GM12872 (cell line): ENCODE measurements at regions not wholly inside any gene's neighbourhood (a gene's known extent, or its start where the extent isn't known, plus 50 kb on each side); places are given as distances from the start of the nearest gene placed in this dataset.

Experiments
- TF ChIP-seq, protein P1 (sequence below): IDR thresholded peaks from 3 replicates; pipeline ENCODE4 v1.5.1; 2011; ENCODE audit warnings: low read depth, mild to moderate bottlenecking, low read length, moderate library complexity; ENCODE audit not compliant: insufficient read depth

DNA sequence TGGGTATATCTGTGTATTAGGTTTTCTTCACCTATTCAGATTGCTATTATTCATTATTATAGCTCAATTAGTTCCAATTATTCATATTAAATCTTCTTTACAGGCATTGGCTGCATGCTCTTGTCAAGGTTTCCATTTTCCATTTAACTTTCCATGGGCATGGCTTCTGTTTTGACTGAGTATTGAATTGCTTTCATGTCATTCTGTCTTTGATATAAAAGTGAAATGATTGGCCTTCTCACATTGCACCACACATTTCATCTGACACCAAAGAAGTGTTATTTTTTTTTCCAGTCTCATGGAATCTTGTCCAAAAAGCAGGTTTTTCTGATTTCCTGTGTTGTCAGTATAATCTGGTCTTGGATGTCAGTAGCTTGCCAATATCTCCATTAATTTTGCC is 1244.3 kb downstream of the RAPGEF2 start:
- TF ChIP-seq, protein P1, sequence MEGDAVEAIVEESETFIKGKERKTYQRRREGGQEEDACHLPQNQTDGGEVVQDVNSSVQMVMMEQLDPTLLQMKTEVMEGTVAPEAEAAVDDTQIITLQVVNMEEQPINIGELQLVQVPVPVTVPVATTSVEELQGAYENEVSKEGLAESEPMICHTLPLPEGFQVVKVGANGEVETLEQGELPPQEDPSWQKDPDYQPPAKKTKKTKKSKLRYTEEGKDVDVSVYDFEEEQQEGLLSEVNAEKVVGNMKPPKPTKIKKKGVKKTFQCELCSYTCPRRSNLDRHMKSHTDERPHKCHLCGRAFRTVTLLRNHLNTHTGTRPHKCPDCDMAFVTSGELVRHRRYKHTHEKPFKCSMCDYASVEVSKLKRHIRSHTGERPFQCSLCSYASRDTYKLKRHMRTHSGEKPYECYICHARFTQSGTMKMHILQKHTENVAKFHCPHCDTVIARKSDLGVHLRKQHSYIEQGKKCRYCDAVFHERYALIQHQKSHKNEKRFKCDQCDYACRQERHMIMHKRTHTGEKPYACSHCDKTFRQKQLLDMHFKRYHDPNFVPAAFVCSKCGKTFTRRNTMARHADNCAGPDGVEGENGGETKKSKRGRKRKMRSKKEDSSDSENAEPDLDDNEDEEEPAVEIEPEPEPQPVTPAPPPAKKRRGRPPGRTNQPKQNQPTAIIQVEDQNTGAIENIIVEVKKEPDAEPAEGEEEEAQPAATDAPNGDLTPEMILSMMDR: no peak

DNA sequence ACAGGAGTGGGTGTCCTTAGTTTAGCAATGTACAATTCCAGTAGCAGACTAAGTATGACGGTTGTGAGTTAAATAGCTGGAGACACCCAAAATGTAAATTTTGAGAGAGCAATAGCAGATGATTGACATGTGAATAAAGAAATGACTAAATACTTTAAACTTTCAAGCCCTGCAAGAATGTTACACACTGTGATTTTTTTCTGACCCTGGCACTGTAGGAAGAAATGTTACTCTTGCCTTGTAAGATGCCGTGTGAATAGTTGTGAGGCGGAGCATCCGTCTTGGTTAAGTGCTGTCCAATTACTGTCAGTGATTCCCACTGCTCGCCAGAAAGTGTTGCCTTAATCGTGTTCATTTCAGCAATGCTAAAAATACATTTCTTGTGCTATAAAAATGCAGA is 1248.1 kb downstream of the RAPGEF2 start:
- TF ChIP-seq, protein P1: no peak

DNA sequence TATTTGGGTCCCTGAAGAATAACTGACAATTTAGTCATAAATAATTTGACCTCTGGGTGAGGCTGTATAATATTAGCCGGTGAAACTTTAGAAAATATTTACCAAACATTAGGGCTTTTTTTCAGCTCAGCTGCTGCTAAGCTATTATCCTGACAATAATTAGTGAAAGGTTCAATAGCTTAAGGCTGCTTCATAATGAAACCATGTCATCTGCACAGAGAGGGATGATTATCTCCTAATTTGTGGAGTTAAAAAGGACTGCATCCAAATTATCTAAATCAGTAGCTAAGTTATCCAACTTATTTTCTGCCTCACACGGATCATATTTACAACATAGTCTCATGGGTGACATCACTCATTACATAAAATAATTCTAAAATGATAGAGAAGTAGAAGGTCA is 1249.8 kb downstream of the RAPGEF2 start:
- TF ChIP-seq, protein P1: no peak

DNA sequence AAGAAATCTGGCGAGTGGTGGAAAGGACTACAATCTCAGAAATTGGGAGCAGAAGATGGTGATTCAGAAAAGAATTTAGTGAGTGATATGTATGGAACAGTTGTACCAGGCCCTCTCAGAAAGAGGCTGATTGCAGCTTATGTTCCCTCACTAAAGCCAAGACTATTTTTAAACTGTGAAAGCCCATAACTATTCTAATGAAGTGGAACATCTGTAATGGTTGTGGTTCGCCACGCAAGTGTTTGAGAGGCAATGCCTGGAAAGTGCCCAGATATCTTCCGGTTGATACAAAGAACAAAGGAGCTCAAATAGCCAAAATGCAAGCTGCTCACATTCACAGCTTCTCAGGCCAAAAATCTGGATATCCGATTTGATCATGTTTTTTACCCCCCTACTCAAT is 1250.7 kb downstream of the RAPGEF2 start:
- TF ChIP-seq, protein P1: no peak

- TF ChIP-seq, protein P1: no peak
Observed at GRCh38 chr4:160362478-160362877, 1259.6 kb downstream of the RAPGEF2 start.

DNA sequence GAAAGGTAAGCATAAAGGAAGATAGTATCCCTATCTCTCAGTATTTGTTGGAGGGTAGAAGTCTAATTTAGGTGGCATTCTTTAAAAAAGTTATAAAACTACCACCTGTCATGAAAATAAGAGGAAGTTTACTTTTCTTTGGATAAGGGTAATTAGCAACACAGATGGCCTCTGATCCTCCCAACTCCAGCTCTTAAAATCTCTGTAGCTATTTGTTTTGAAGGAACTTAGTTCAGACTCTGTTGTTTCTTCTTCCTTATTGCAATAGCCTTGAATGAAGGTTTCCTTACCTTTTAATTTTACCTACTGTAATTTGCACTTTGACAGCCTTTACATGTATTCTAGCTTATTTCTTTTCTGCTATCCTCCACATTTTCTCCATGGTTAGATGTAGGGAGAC is 1261.3 kb downstream of the RAPGEF2 start:
- TF ChIP-seq, protein P1: no peak

DNA sequence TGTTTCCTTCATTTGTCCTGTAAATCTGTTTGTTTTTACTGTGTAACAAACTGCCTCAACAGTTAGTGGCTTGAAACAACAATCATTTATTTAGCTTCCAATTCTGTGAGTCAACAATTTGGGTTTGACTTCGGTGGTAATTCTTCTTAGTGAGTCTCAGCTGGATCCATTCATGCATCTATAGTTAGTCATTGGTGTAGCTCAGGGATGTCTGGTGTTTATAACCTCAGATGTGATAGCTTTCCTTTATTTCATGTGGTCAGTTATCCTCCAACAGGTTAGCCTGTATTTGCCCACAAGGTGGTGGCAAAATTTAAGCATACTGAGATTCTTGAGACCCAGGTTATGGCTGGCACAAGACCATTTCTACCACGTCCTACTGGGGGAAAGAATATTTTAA is 1267.2 kb downstream of the RAPGEF2 start:
- TF ChIP-seq, protein P1: no peak

DNA sequence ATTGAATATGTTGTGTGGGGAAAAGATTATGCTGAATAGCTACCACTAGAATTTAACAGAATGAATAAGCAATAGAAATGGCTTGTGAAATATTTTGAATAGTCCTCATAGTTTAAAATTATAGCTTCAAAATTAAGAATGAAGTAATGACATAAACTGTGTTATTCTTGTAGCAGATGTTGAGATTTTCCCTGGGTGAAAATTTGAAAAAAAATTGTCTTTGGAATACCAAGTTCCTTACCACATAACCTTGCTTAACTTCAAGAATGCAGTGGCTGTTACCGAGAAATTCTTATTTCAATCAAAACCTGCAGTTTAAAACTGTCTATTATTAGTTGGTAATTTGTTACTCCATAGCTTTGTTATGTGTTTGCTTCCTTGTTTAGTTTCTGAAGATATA is 1268.6 kb downstream of the RAPGEF2 start:
- TF ChIP-seq, protein P1: no peak
